ENCODE measurements at regions not wholly inside any gene's neighbourhood (a gene's known extent, or its start where the extent isn't known, plus 50 kb on each side); places are given as distances from the start of the nearest gene placed in this dataset.
"Not testable (repeated sequence)": the region's sequence is repeated elsewhere in the genome, so short reads cannot be mapped to it uniquely, and the experiment has no call there.

GRCh38 chr5:39618391-39618790 lies 193.6 kb upstream of the DAB2 start:
- DNase-seq (ENCODE audit: low read depth in 2 of 2): no peak

GRCh38 chr5:39616131-39616530 lies 191.4 kb upstream of the DAB2 start:
- DNase-seq (ENCODE audit: low read depth in 2 of 2): no peak

- DNase-seq (ENCODE audit: low read depth in 2 of 2): not testable (repeated sequence)
These were observed 186.3 kb upstream of the DAB2 start for GRCh38 chr5:39611076-39611475.

DNA sequence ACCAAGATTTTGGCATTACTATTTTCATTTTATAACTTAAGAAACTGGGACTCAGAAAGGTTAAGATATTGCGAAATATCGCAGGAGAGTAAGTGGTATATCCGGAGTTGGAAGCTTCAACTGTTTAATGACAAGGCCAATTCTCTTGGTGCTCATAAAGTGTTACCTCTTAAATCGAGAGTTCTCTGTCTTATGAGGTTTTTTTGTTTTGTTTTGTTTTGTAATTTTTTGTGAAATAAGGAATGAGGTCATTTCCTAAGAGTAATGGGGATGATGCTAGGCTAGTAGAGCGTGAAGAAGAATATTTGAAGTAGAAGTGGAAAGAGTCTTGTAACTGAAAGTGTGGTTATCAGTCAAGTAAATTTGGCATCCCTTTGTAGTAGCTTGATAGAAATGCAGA lies 183.2 kb upstream of the DAB2 start:
- no peak for DNase-seq (ENCODE audit: low read depth in 2 of 2)

- DNase-seq (ENCODE audit: low read depth in 2 of 2): no peak
These were observed 181.8 kb upstream of the DAB2 start for GRCh38 chr5:39606591-39606990.

GRCh38 chr5:39605588-39606575 lies 181.1 kb upstream of the DAB2 start:
- no peak for DNase-seq (ENCODE audit: low read depth in 2 of 2)

DNA sequence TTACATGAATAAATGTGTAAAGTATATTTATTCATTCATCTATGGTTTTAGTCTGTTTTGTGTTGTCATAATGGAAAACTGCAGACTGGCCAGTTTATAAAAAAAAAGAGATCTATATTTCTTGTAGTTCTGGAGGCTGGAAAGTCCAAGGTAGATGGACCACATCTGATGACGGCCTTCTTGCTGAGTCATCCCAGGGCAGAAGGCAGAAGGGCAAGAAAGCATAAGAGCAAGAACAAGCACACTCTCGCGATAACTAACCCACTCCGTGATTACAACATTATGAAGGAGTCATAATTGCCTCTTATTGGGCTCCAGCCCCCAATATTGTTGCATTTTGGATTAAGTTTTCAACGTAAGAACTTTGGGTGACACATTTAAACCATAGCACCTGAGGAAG lies 180.4 kb upstream of the DAB2 start:
- DNase-seq (ENCODE audit: low read depth in 2 of 2): no peak

GRCh38 chr5:39604491-39604890 lies 179.7 kb upstream of the DAB2 start:
- no peak for DNase-seq (ENCODE audit: low read depth in 2 of 2)

GRCh38 chr5:39599721-39600431 lies 175.1 kb upstream of the DAB2 start:
- DNase-seq (ENCODE audit: low read depth in 2 of 2): no peak

DNA sequence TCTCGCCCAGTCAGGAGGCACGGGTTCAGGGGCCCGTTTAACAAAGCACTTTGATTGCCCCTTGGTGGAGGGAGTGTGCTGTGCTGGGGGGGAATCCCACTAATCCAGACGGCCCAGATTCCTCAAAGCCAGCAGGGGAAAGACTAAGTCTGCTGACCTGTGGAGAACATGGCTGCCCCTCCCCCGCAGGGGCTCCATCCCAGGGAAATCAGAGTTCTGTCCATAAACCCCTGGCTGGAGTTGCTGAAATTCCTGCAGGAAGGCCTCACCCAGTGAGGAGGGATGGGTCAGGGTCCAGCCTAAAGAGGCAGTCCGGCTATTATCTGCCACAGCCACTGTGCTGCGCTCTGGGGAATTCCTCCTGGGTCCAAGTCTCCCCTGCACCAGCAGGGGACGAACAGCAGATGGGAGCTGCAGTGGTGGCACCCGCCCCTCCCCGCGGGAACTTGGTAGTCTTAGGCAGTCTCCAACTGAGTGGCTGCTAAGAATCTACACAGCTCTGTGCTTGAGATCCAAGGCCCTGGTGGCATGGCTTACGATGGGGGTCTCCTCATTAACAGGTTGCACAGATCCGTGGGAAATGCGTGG lies 174.0 kb upstream of the DAB2 start:
- no peak for DNase-seq (ENCODE audit: low read depth in 2 of 2)

DNA sequence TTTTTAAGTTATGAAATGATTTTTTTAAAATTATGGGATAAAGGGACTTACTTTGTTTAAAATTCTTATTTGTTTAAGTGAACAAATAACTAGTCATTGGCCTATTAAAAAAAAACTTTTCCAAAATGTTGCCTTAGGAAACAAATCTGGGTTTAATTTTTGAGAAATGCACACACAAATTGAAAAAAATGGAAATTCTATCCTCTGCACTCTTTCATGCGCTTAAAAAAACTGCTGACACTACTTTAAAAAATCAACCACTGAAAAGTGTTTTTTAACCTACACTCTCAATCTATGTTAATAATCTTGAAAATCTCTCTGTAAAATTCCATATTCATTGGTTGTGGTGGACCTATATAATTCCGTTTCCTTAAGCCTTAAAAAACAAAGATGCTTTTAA lies 163.4 kb upstream of the DAB2 start:
- DNase-seq (ENCODE audit: low read depth in 2 of 2): no peak

GRCh38 chr5:39587675-39588074 lies 162.9 kb upstream of the DAB2 start:
- DNase-seq (ENCODE audit: low read depth in 2 of 2): no peak

DNA sequence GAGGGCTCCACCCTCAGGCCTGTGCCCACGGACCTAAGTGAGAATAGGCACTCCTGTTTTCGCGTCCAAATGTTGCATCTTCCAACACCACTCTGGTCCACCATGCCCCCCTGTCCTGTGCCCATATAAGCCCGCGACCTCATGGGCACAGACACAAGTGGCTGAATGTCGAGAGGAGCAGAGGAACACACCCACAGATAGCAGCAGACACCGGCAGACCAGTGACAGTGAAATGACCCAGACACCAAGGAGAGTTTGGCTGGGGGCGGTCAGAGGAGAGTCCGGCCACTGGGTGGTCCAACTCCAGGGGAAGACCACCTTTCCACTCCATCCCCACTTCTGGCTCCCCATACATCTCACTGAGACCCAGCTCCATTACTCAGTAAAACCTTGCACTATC lies 161.4 kb upstream of the DAB2 start:
- no peak for DNase-seq (ENCODE audit: low read depth in 2 of 2)

DNA sequence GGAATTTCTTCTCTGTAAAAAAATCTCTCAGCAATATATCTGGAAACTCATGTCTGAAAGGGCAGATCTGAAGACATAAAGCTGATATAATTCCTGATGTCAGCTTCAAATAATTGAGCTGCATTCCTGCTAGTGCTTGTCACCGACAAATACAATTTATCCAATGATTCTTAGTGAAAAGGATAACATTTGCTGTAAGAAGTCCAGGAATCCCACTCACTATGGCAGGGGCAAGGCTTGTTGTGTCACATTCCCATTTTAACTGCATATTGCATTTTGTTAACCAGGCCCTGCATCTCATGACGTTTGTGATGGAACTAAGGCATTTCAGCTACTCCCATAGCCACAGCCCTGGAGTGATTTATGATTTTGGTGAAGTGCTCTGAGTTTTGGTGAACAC lies 160.1 kb upstream of the DAB2 start:
- DNase-seq (ENCODE audit: low read depth in 2 of 2): no peak

- no peak for DNase-seq (ENCODE audit: low read depth in 2 of 2)
These were observed 156.1 kb upstream of the DAB2 start for GRCh38 chr5:39580702-39581453.

GRCh38 chr5:39579750-39580149 lies 155.0 kb upstream of the DAB2 start:
- no peak for DNase-seq (ENCODE audit: low read depth in 2 of 2)

DNA sequence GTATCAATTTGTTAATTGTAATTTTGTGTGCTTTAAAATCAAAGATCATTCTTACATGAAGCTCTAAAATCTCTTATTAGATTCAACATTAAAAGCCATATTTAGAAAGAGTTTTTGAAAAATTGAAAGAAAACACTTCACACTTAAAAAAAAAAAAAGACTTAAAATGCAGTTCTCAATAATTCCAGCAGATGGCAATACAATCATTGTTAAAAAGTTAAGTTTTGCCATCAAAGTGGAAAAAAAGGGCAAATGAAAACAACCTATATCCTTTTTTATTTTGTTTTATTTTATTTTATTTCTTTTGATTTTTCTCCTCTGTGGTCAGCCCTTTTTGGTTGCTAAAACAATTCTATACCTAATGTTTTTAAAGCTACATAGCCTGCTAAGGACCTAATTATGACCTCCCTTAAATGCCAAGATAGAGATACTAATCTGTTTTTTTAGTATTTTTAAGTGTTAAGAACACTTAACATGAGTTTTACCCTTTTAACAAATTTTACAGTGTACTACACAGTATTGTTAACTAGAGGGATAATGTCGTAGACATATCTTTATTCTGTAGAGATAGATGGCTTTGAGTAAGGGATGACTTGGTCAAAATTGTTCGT lies 154.2 kb upstream of the DAB2 start:
- DNase-seq (ENCODE audit: low read depth in 2 of 2): no peak

DNA sequence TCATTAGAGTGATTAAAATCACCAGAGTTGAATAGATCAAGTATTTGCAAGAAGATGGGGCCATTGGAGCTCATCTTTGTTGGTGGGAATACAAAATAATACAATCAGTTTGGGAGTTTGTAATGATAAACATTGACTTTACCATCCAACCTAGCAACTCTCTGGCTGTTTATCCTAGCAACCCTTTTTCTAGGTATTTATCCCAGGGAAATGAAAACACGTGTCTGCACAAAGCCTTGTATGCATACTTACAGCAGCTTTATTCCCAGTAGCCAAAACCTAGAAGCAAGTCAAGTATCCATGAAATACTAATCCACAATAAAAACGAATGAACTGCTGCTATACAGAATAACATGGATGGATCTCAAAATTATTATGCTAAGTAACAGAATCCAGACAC lies 152.7 kb upstream of the DAB2 start:
- DNase-seq (ENCODE audit: low read depth in 2 of 2): no peak

DNA sequence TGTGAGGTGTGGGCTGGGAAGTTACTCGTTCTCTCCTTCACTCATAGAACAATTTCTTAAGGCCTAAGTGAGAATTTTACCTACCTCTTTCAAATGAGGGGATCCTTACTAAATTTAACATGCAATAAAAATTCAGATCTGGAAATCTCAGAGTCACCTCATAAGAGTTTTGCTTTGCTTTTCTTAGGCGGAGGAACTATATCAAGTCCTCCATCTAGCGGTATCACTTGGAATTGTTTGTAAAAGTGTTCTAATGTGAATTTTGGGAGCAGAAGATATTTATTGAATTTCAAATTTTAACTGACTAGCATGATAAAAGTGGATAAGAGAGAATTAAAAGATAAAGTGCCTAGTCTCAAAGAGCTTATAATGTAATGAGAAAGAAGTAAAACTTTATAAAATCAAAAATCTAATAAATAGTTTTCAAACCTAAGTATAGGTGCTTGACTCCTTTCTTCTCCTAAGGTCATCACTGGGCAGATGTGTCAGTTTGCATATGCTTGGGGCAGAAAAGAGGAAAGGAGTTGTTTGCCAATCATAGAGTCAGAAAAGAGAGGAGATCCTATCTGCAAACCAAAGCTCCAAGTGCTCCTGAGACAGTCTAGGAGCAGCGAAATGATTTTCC lies 145.7 kb upstream of the DAB2 start:
- DNase-seq (ENCODE audit: low read depth in 2 of 2): no peak

GRCh38 chr5:39569857-39570256 lies 145.1 kb upstream of the DAB2 start:
- no peak for DNase-seq (ENCODE audit: low read depth in 2 of 2)

DNA sequence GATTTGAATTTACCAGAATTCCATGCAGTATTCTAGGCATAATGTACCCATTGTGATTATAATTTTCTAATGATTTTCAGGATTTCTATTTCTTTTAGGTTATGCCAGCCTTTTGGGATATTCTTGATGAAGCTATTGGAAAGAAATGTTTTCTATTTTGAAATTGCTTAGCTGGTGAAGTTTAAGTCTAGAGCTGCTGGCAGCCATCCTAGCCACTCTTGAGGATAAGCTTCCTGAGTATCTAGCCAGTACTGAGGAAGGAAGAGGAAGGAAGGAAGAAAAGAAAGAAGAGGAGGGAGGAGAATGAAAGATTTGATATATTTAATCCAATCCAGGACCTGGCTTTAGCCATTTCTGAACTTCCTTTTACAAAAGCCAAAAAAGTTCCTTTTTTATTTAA lies 142.1 kb upstream of the DAB2 start:
- DNase-seq (ENCODE audit: low read depth in 2 of 2): no peak
